SW480 (cell line): ENCODE measurements at regions not wholly inside any gene's neighbourhood (a gene's known extent, or its start where the extent isn't known, plus 50 kb on each side); places are given as distances from the start of the nearest gene placed in this dataset.
"Not testable (repeated sequence)": the region's sequence is repeated elsewhere in the genome, so short reads cannot be mapped to it uniquely, and the experiment has no call there.

Experiments used
- DNase-seq: peaks from one replicate; pipeline ENCODE4 v3.0.0-alpha.2; 2016; ENCODE audit warnings: low spot score

DNA sequence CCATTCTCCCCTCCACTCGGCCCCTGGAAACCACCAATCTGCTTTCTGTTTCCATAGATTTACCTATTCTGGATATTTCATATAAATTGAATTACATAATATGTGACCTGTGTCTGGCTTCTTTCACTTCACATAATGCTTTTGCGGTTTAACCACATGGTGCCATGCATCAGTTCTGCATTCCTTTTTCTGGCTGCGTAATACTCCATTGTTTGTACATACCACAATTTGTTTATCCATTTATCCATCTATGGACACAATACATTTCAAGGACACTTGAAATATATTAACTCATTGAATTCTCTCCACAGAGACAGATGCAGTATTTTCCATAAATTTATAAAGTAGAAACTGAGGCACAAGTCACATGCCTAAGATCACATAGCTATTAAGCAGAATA lies 110.3 kb upstream of the ETV6 start:
- DNase-seq: no peak

DNA sequence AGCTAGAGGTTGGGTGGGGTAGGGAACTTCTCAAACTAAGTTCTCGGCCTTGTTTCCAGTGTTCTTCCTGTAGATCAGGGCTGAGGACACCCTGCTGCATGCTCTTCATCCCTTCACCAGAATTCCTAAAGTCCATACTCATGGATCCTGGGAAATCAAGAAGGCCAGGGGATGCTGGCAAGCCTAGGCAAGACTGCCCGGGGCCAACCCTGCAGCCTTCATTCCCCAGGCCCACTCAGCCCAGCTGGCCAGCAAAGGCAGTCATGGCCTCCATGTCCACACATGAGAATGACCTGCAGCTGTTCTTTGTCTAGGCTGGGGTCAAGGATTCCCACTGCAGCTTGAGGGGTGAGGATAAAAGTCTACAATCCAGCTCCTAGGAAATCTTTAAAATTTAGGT lies 109.3 kb upstream of the ETV6 start:
- DNase-seq: no peak

DNA sequence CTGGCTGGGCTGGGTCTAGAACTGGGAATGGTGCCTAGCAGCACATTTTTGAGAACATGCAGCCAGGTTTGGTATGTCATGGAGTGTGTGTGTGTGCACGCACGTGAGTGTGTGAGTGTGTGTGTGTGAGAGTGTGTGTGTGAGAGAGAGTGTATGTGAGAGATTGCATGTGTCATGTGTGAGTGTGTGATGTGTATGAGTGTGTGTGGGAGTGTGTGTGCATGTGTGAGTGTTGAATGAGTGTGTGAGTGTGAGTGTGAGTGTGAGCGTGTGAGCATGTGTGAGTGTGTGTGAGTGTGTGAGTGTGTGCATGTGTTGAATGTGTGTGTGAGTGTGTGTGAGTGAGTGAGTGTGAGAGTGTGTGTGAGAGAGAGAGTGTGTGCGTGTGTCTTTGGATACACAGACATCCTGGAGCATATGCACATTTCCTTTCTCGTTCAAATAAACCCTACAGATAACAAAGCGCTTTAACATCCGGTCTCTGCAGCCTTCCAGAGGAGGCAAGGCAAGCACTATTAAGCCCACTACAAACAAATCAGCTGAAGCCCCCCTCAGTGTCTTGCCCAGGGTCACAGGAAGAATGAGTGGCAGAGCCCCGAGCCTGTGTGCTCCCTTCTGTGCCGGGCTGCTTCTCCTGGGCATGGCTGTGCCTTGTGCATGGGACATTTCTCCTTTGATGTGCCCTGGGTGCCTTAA lies 108.7 kb upstream of the ETV6 start:
- no peak for DNase-seq

DNA sequence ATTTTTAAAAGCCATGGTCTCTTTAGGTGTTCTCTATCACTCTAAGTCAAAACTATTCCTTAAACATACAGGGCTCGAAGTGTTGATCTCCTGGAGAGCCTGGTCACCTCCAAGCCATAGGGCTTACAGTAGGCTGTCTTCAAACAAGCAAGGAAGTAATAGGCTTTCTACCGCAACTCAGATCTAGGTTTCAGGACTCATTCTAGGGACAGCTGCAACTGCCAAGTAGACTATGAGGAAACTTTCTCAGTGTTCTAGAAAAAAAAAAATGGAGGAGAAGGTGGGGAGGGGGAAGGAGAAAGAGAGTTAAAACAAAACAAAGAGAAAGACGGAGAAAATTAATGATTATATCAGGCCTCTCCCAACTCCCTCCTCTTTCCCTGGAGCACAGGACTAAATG lies 106.9 kb upstream of the ETV6 start:
- DNase-seq: no peak

DNA sequence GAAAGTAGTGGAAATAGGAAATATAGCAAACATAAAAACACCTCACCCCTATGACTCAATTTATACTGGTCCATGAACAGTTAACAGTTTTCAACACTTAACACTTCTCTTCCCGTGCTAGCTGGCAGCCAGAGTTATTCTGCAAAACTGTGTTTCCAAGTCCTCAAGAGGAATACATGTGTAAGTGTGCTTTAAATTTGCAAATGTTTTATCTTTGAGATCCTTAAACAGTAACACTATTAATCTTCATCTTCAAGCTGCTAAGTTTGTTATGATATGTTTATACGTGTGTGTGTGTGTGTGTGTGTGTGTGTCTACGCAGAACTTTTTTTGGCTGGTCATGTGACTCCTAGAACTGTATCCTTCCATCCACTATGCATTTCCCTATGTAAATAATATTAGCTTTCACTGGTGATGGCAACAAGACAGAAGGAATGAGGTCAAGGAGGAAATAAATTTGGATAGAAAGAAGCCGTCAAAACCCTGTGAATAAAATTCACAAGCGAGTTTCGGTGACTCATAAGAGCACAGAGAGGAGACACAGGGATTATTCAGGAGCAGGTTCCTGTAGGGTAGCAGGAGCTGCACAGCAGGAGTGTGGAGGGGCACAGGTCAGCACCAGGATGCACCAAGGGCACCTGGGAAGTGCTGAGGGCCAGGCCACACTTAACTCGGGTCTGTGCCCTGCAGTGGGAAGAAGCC lies 105.9 kb upstream of the ETV6 start:
- DNase-seq: no peak

DNA sequence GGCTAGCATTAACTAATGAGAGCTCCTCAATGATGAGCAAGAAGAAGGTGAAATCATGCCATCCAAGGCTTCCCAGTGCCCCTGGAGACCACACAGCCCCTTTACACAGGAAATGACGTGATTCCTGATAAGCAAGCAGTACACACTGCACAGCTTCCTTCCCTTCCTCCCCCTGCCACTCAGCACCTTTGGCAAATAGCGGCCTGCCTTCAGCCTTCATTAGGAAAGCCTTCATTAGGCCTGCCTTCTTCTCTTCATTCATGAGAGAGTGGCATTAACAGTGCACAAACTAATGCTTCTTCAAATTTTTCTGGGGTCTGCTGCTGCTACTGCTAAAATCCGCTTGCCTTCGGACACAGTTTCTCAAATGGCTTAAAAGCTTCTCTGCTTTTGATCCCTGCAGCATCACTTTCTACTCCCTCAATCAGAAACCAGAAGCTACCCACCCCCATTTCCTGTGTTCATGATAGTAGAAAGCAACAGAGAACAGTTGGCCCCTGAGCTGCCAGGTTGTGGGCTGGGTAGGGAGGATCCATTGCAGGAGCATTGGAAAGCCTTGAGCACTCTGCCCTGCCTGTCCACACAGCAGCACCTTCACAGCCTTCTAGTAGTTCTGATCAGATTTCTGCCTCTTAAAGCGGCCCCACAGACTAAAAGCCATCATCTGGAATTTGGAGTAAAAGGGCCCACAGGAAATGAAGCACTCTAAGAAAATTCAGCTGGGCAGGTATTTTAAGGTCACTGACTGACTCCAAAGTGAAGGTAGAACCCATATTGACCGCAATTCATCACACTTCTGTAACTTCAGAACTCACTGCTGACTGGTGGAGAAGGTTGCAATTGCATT lies 103.8 kb upstream of the ETV6 start:
- DNase-seq: no peak

DNA sequence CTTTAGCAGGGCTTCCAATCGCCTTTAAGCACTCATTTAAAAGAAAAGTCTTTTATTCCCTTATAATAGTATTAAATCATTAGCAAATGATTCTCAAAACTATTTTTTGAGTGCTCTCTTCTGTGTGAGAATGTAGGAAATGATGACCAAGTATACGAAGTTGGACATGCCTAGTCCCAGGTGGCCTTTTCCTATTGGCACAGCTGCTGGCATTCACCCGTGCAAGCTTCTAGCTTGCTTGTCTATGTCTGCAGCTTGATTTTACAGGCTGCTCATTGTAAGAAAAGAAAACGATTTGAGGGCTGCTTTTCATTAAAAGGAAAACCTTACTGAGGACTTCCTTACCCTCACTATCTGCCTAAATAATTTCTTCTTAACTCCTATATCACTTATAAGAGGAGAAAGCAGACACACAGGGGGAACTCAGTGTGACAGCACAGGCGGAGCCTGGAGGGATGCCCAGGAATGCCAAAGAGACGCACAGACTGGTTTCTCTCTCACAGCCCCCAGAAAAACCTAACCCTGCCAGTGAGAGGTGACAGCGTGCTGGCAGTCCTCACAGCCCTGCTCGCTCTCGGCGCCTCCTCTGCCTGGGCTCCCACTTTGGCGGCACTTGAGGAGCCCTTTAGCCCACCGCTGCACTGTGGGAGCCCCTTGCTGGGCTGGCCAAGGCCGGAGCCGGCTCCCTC lies 102.7 kb upstream of the ETV6 start:
- DNase-seq: not testable (repeated sequence)

DNA sequence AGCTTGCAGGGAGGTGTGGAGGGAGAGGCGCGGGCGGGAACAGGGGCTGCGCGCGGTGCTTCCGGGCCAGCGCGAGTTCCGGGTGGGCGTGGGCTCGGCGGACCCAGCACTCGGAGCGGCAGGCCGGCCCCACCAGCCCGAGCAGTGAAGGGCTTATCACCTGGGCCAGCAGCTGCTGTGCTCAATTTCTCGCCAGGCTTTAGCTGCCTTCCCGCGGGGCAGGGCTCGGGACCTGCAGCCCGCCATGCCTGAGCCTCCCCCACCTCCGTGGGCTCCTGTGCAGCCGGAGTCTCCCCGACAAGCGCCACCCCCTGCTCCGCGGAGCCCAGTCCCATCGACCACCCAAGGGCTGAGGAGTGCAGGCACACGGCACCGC lies 102.2 kb upstream of the ETV6 start:
- not testable (repeated sequence) for DNase-seq

DNA sequence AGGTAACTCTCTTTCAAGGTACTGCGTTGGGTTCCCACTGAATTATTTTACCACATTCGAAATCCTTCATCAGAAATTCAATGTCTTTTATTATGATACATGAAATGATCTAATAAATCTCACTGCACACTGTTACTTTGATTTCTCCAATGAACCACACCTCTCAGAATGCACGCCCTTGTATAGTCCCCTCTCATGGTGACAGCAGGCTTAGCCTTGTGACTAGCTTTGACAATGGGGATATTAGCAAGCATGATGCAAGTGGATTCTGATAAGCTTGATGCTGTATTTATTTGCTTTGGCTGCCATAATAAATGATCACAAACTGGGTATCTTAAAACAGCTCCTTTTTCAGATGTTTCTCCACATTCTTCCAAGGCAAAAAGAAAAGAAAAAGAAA lies 100.4 kb upstream of the ETV6 start:
- DNase-seq: no peak

DNA sequence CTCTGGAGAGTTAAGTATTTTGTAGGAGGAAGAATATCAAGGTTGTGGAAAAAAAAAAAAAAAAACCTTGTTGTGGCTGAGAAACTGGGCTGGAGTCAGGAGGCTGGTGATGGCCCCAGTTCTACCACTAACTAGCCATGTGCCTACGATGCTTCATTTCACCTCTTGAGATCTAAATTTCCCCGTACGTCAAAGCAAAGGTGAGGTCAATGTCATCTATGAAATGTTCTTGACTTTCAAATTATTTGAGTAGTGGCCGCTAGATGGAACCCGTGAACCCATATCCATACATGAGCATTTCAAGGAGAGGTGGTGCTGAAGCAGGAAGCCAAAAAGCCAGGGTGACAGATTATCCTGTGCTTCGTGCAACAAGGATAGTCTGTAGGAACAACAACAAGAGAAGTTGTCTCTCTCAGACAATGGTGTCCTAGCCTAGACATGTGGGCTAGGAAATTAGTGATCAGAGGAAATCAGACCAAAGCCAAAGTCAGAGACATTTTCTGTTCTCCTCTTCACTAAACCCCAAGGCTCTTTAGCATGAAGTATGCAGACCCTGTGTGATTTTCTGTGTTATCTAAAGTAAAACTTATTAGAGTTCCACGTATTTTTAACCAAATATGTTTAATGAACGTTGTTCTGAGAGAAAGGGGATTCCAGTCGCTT lies 95.5 kb upstream of the ETV6 start:
- DNase-seq: peak; percentile 84

DNA sequence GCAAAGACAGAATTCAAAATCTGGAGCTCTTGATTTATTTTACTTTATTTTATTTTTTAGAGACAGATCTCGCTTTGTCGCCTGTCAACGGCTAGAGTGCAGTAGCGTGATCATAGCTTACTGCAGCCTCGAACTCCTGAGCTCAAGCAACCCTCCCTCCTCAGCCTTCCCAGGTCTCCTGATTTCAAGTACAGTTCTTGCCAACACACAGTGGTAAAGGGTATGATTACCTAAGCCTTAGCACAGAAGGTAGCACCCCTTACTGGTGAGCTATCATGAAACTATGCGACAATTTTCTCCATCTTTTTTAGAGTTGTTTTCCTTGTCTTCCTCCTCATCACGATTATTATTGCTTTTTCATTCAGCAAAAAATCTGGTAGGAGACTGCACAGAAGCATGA lies 94.3 kb upstream of the ETV6 start:
- DNase-seq: no peak

DNA sequence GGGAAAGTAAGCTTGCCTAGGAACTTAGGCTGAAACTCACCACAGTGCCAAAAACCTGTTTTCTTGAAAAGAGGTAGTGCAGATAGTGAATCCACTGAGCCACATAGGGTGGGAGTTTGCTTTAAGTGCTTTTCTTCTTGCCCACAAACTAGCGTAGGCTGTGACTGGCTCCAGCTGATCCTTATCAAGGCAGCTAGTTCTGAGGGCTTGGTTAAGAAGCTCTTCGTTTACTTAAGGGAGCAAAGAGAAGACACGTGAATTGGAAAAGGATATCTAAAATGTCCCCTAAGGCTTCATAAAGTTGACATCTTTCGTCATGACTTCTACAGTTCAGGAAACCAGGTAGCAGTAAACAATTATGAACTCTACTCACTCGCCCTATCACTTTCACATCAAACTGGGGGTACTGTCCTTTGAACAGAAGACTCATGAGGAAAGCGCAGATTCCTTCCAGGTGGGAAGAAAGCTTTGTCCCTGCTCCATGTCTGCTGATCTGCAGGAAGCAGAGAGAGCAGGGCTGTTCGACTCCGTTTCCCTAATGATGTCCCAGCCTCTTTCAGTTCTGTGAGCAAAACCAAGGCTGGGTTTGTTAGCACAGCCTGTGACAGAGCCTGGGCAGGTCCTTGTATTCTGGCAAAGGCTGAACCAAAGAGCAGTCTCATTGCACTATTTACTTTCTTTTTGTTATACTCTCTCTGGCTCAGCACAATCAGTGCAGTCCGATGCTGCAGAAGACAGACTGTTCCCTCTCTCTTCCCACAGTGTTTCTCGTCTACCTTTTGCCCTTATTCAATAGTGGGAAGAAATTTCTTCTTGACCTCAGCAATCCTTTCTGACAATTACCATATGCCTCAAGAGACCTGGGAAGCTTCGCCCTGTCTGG lies 93.5 kb upstream of the ETV6 start:
- DNase-seq: no peak

DNA sequence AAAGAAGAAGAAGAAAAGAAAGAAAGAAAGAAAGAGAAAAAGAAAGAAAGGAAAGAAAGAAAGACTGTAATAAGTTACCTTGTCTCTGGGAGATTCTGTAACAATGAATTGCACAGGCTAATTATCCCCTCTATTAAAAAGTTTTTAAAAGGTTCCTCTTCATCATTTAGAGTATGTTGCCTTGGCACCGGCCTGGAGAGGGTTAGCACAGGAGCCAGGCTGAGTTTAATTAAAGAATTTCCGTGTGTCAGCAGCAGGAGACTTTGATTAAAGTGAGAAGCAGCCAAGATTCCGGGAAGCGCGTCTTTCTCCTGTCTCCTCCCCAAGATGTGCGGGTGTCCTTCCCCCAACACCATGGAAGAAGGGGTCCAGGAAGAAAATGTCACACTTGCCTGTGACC lies 92.8 kb upstream of the ETV6 start:
- DNase-seq: no peak

DNA sequence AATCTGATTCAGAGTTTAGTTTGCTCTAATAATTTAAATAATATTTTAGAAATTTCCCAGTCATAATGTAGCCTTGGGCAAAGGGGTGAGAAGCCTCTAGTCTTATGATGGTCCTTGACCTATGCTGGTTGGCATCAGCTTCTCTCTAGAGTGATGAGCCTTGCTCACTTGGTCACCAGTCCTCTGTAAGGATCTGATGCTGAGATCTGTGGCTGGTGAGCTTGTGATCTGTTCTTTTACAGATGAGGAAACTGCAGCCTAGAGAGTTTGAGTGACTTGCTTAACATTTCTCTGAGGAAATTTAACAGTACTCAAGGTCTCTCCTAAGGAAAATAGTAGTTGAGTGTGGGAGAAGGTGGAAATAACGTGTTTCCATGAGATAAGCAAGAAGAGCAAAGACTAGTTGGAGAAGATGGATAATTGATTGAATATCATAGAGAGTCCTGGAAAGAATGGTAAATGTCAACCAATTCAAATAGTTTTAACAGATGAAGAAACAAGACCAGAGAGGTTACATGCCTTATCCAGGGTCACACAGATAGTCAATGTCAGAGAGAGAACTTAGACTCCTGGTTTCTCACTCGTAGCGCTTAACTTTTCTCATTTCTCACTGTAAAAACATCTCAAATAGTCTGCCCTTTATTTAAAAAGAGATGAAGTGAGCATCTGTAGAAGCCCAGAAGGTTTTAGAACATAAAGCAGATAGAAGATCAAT lies 89.7 kb upstream of the ETV6 start:
- no peak for DNase-seq

DNA sequence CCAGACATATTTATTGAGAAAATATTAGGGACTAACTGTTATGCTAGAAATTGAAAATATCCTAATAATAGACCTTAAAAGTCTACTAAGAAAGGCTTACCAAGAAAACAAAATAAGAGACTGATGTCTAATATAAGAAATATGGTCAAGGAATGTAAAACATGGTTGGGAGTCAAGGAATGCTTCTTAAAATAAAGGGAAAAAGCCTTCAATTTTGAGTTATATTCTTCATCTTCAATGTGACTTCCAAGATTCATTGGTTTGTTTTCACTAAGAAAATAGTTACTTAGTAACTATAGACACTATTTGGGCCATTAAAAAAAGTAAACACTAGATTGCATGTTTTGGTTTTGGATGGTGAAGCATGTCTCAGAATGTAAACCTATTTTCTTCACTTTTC lies 88.1 kb upstream of the ETV6 start:
- DNase-seq: no peak

DNA sequence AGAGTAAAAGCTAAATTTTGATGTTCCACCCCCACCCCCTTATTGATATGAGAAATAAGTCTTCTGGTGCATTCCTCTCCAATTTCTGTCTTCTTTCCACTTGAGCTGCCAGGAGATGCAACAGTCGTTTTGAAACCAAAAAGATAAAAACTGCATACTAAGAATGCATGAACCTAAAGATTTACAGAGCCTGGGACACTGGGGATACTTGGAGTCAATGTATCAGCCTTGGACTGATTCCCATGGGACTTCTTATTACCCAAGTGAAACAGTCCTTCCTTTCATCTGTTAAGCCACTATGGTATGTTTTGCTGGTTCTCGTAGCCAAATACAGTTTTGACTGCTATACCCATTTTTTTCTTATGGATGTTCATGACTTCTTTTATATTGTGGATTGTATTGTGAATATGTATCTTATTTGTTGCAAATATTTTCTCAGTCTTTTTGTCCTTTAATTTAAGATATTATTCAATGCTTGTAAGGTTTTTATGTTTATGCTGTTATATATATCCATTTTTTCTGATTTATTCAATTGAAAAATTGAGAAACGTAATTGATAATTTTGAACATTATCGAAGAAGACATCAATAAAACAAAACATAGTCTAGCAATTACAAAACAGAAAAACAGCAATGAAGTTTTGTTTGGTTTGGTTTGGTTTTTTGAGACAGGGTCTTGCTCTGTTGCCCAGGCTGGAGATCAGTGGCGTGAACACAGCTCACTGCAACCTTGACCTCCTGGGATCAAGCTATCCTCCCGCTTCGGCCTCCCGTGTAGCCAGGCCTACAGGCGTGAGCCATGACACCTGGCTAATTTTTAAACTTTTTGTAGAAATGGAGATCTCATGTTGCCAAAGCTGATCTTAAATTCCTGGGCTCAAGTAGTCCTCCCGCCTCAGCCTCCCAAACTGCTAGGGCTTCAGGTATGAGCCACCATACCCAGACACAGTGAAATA lies 85.4 kb upstream of the ETV6 start:
- DNase-seq: no peak

DNA sequence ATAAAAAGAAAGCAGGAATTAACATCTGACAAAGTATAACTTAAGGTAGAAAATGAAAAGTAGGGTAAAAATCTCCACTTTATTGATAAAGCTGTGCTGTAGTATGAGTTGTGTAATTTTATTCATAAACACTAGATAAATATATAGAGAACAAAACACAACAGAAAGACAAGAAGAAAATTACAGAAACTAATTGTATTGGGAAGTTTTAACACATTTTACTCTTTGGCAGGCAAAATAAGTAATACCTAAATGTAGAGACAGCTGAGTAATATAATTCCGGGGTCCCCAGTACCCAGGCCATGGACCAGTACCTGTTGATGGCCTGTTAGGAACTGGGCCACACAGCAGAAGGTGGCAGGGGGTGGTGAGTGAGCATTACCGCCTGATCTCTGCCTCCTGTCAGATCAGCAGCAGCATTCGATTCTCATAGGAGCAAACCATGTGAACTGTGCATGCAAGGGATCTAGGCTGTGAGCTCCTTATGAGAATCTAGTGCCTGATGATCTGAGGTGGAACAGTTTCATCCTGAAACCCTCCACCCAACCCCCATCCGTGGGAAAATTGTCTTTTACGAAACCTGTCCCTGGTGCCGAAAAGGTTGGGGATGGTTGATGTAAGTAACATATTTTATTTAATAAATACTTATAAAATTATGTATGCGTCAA lies 84.4 kb upstream of the ETV6 start:
- no peak for DNase-seq

DNA sequence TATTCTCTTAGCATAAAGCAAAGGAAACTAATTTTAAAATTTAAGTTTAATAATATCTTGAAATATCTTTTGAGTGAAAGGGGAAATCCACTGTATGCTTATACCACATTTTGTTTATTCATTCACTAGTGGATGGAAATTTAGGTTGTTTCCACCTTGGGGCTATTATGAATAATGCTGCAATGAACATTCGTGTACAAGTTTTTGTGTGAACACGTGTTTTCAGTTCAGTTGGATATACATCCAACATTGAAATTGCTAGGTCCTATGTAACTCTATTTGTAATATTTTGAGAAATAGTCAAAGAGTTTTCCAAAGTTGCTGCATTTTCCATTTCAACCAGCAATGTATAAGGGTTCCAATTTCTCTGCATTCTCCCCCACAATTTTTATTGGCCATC lies 83.7 kb upstream of the ETV6 start:
- no peak for DNase-seq
